ENCODE measurements at regions not wholly inside any gene's neighbourhood (a gene's known extent, or its start where the extent isn't known, plus 50 kb on each side); places are given as distances from the start of the nearest gene placed in this dataset.

- TF ChIP-seq POLR2A (IDR thresholded peaks at IDR 0.05), result no peak
- no peak for TF ChIP-seq CTCF (IDR thresholded peaks at IDR 0.05)
- no peak overlapping the region for H3K27ac ChIP-seq
- H3K4me1 ChIP-seq, result peaks cover 0 to 4% (median 0%) of the 10 kb centered on the region in 4 donors
- no peak for DNase-seq
- H3K36me3 ChIP-seq, result no peaks in the 10 kb centered on the region
- H3K9me3 ChIP-seq, result no peaks in the 10 kb centered on the region
- no peak overlapping the region for H3K4me3 ChIP-seq
- no peaks in the 10 kb centered on the region for H3K27me3 ChIP-seq
Observed at GRCh38 chr21:35106246-35106835, 57.2 kb upstream of the RUNX1 start.

GRCh38 chr21:35102488-35103371 lies 53.6 kb upstream of the RUNX1 start:
- Histone ChIP-seq H3K27ac (no peak overlapping the region), H3K27me3 (no peaks in the 10 kb centered on the region), H3K9me3 (no peaks in the 10 kb centered on the region), H3K4me3 (no peak overlapping the region), H3K4me1 (peaks cover 0 to 4% (median 0%) of the 10 kb centered on the region in 4 donors), H3K36me3 (no peaks in the 10 kb centered on the region)
- TF ChIP-seq CTCF (IDR thresholded peaks at IDR 0.05), result no peak
- TF ChIP-seq POLR2A (IDR thresholded peaks at IDR 0.05), result no peak
- peak in 2 of 3 donors; percentile 71 to 72 for DNase-seq

- H3K4me3 ChIP-seq, result no peak overlapping the region
- no peaks in the 10 kb centered on the region for H3K36me3 ChIP-seq
- H3K27ac ChIP-seq, result no peak overlapping the region
- no peaks in the 10 kb centered on the region for H3K9me3 ChIP-seq
- H3K27me3 ChIP-seq, result no peaks in the 10 kb centered on the region
- peaks cover 0 to 4% (median 0%) of the 10 kb centered on the region in 4 donors for H3K4me1 ChIP-seq
- no peak for TF ChIP-seq CTCF (IDR thresholded peaks at IDR 0.05)
- TF ChIP-seq POLR2A (IDR thresholded peaks at IDR 0.05), result no peak
- DNase-seq, result no peak
Observed at GRCh38 chr21:35100349-35100811, 51.3 kb upstream of the RUNX1 start.

GRCh38 chr21:35099310-35099709 lies 50.2 kb upstream of the RUNX1 start:
- Histone ChIP-seq H3K36me3 (no peaks in the 10 kb centered on the region), H3K9me3 (no peaks in the 10 kb centered on the region), H3K27me3 (no peaks in the 10 kb centered on the region), H3K4me1 (peaks cover 0 to 4% (median 0%) of the 10 kb centered on the region in 4 donors), H3K27ac (no peak overlapping the region), H3K4me3 (no peak overlapping the region)
- no peak for DNase-seq
- TF ChIP-seq CTCF (IDR thresholded peaks at IDR 0.05) (no peak), POLR2A (IDR thresholded peaks at IDR 0.05) (no peak)

Small RNAs in the stretch of these regions (small RNA-seq; reads per million reads assigned to genes)
- gene EZH2P1 (0 reads per million in 2 donors), gene MIR802 (0 reads per million in 2 donors)
